Keratinocyte (primary cell): ENCODE measurements at regions not wholly inside any gene's neighbourhood (a gene's known extent, or its start where the extent isn't known, plus 50 kb on each side); places are given as distances from the start of the nearest gene placed in this dataset.

Experiments
- CTCF ChIP-seq, 3 experiments: IDR thresholded peaks in 1 of 3; conservative IDR thresholded peaks in 1 of 3; optimal IDR thresholded peaks in 1 of 3; 2 replicates in 2 of 3; 3 replicates in 1 of 3; pipeline versions ENCODE3 to v1.5.1; 2011; ENCODE audit warnings: low read length in 3 of 3, mild to moderate bottlenecking in 3 of 3, moderate library complexity in 2 of 3, control low read depth in 1 of 3, inconsistent platforms in 1 of 3; ENCODE audit not compliant: insufficient read depth in 2 of 3; ENCODE audit errors: extremely low read depth in 1 of 3
- EZH2 ChIP-seq: IDR thresholded peaks from one replicate; pipeline ENCODE4 v1.6.1; 2012; ENCODE audit warnings: inconsistent platforms, mild to moderate bottlenecking, low read length, moderate library complexity

GRCh38 chr11:111049131-111049530, 196.4 kb upstream of the POU2AF2 start:
- TF ChIP-seq CTCF (optimal IDR thresholded peaks at IDR 0.05 in 1 of 3, IDR thresholded peaks at IDR 0.05 in 1 of 3, conservative IDR thresholded peaks at IDR 0.05 in 1 of 3; ENCODE audit: extremely low read depth in 1 of 3, insufficient read depth in 2 of 3, low read length in 3 of 3) (no peak), EZH2 (no peak)
